ENCODE measurements at regions not wholly inside any gene's neighbourhood (a gene's known extent, or its start where the extent isn't known, plus 50 kb on each side); places are given as distances from the start of the nearest gene placed in this dataset.
A peak's percentile ranks its signal among the peaks of the same experiment; 100 is the strongest.

DNA sequence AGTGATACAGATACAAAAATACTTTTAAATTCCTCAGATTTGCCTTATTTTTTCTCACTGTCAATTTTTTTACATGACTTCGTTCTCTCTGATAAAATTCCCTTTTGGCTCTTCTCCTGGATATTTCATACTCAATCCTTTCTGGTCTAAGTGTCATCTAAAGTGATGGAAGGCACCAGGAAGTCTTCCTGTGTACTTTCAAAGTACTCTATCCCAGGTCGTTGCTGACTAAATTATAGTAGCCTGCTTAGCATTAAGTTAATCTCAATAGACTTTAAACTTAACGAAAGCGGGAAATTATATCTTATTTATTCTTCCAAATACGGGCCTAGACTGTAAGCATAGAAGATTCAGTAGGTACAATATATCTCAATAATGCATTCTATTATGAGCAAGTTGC lies 67.8 kb downstream of the CASP12 start:
- no peak for DNase-seq

DNA sequence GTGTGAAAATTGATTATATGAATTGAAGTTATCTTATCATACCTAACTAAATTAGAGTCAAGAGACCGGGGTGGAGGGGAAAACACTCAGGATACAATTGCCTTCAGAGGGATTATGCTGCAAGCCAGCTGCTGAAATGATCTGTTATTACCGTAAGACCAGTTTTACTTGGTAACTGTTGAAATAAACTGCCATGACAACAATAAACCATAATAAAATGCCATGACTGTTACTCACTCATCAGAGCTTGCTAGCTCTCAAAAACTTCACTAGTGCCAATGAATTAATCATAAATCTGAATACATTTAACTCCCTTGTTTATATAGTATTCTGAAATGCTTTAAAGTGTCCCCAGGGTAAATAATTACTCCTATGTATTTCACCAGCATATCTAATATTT lies 68.2 kb downstream of the CASP12 start:
- DNase-seq, result peak; percentile 41

DNA sequence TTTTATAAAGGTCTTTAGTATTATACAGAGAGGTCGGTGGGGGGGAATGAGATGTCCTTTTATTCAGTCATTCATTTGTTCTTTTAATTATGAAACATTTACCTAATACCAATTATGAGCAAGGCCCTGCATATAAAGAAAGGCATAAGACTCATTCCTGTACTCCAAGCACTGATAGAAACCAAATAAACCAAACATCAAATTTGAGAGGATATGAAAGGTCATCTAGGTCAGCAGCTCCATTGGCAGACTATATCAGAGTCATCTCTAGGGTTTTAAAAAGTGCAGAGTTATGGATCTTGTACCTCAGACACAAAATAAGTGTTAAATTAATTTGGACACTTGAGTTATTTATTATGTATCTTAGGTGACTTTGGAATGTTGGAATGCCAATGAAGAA lies 71.5 kb downstream of the CASP12 start:
- DNase-seq, result no peak

DNA sequence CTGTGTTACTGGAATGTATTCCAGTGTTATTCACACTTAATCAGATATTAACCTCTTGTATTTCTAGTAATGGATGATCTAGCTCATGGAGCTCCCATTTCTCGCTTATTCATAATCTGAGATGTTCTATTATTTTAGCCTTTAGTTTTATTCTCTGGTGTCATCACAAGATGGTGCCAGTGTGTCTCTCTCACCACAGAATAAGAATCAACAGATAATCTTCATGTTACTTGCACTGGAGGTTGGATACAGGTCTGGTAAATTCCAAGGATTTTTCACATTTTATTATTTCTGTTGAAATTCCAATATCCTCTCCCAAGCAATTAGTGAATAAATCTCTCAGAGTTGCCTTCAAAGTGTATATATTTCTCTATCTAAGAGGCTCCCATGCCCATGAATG lies 74.6 kb downstream of the CASP12 start:
- DNase-seq, result no peak

DNA sequence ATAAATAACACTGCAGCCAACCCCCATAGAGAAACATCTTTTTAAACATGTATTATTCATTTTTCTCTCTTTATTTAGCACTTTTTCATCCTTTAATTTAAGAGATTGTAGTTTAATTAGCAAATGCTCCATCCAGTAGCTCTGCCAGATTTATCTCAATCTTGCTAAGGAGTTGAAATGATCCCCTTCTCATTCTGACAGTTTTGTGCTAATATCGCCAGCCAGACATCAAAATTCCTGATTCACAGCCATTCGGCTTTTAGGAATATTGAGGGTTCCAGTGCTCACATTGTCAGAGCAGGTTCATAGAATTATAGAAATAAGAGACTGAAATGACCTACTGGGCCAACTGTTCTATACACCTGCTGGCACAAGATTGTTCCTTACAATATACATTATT lies 77.8 kb downstream of the CASP12 start:
- no peak for DNase-seq

DNA sequence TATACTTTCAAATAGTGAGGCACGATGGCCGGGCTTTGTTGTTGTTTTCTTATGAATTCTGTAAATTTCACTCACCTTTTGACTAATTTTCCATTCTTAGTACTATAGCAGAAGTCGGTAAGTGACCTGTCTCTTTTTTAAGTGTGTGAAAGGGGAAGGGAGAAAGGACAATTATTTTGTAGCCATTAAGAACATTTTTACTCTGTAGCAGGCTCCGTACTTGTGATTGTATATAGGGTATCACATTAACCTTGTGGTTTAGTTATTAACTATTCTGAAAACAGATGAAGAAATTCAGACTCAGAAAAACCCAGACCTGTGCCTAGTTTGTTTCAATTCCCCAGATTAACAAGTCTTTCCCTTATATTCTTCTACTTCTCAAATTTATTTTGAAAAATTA lies 78.7 kb downstream of the CASP12 start:
- no peak for DNase-seq

DNA sequence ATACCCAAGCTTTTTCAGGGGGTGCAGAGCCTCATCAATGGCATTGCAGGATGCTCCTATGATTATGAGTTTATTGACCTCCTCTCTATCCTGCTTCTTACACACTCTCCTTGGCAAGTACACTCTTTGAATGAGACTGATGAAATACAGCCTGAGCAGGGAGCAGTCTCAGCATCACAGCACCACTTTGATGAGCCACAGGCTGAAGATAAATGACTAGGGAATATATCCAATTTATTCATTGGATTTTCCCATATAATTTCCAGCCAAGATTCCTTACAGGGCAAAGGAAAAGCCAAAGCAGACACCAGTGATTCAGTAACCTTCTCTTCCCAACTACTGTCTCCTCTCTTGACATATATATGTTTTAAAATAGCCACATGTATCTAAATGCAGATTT lies 79.2 kb downstream of the CASP12 start:
- no peak for DNase-seq

DNA sequence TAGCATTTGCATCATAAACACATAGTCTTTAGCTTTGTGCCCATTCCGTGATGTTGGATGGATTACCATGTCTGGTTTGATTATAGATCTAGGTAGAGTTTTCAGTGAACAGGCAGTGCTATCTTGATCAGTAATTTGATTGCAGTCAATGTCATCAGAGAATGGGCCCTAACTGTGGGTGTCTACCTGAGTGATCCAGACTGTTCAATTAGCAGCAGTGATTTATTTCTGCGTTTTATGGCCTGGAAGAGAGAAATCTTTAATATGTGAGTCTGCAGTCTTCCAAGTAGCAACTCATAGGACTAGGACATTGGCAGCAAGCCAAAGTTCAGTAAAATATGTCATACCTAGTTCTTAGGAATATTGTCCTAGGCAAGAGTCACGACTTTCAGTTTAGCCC lies 80.3 kb downstream of the CASP12 start:
- DNase-seq, result no peak

DNA sequence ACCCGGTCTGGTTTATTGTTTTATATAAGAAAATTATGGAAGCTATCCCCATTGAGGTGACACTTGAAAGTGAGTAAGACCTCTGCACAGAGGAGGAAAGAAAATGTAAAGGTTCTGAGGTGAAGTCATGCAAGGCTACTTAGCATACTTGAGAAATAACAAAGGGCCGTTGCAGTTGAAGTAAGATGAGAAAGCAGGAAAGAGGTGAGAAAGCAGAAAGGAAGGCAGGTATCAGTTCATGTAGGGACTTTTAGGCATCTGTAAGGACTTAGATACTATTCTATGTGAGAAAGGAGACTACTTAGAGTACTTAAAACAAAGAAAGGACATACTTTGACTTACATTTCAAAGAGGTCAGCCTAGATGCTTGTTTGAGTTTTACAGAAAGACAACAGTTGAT lies 84.7 kb downstream of the CASP12 start:
- DNase-seq, result no peak

DNA sequence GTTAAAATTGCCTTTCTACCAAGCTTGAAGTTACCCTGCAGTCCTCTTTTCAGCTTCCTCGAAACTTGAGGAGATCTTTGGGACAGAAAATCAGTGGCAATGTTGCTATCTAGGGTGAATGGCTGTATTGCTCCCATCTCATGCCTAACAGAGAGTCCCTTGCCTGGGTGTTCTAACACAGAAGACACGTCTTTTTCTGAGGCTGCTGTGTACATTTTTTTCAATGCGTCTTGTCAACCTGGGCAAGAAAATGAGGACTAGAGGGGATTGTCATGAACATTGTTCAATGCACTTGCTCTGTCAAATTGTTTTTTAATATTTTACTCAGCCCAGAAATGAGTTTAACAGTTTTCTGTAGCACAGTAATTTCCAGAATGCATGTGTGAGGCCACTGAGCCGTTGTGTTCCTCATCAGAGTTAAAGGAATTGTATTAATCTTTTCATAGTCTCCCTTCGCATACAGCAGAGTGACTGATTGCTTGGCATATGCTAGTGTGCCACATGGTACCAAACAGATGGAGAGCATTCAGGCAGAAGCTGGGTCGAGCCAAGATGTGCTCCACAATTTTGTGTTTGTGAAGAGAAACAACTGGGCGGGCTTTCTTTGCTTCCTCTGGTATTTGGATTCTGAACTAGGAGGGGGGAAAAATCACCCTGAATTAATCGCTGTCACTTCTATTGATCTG lies 86.0 kb downstream of the CASP12 start:
- no peak for DNase-seq

DNA sequence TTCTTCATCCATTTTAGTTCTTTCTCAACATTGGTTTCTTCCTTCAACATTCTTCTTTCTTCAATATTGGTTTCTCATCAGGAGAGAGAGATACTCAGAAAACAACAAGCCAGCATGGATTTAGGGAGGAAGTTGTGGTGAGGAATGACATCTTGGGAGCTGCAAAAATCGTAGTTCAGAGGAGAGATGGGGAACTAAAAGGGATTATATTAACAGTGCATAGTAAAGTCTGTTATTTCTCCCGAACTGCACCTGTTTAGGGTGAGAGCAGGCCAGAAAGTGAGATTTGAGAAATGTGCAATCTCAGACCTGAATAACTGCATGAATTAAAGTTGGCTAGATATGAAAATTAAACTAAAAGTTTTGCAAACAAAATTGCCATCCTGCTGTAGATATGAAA lies 94.5 kb downstream of the CASP12 start:
- DNase-seq, result no peak

DNA sequence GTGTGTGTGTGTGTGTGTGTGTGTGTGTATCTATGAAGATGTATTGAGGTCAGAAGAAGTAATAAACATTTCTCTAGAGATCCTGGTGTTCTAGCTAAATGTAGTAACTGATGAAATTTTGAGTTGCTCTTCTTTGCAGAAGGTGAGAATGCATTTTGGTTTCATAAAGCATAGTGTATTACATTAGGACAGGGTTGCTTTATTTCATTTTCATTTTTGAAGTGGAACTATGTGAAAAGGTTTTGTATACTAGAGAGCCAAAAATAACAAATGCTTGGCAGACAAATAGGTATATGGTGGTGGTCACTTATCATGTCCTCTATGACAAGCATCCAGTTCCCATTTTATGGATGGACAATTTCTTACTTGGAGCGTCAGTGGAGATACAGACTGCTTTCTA lies 99.0 kb downstream of the CASP12 start:
- no peak for DNase-seq

DNA sequence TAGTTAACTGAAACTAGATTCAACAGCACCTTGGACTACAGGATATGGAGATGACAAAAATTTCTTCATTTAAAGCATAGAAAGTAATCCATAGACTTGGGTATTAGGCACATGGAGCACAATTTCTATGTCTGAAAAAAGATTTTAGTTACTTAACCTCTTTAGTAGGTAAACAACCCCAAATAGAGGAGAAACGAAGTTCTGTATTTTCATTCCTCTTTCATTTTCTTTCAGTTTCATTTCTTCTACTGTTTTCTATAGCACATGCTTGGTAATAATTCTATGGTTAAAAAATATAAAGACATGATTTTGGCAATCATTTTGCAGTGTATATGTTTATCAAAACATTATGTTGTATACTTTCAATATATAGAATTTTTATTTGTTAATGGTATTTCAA lies 99.5 kb downstream of the CASP12 start:
- DNase-seq, result no peak

DNA sequence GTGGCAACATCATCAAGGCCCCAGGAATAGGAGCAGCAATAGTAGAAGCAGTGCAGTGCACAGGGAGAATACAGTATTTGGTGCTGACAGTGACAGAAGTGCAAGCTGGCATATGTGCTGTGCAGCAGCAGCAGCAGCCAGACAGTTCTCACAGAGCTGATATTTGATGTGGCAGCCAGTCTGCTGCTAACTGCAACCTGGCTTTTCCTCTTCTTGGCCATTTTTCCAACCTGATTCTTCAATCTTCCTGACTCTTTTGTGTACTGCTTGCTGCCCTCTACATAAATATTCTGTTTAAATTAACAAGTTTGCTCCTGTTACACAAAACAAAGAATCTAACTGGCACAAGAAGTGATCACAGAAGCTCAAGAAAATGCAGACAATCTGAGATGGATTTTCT lies 102.0 kb downstream of the CASP12 start:
- no peak for DNase-seq

DNA sequence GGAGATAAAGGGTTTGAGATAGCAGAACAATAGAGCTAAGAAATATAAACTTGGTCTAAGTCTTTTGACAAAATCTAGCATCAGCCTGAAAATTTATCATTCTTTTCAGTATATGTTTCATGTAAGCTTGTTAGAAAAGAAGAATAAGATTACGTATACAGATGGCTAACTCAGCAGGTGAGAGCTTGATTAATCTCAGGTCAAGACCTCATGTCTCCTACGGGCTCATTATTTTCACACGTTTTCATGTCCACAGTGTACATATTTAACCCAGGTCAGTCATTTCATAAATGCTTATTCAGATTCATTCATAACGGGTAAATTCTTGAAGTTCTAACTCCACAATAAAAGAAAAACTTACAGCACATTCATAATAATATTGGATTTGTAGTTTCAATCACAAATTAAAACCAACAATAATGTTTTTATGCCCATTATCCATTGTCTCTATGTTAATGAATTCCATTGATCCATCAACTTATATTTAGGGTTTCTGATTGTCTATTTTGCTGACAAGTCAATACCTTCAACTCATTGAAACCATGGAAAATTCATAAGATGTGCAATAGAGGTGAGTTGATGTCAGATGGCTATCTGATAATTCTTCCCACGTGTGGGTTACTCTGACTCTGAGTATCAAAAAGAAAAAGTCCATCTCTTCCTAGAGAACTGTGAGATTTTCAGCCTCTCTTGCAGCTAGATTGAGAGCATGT lies 102.6 kb downstream of the CASP12 start:
- DNase-seq, result no peak

DNA sequence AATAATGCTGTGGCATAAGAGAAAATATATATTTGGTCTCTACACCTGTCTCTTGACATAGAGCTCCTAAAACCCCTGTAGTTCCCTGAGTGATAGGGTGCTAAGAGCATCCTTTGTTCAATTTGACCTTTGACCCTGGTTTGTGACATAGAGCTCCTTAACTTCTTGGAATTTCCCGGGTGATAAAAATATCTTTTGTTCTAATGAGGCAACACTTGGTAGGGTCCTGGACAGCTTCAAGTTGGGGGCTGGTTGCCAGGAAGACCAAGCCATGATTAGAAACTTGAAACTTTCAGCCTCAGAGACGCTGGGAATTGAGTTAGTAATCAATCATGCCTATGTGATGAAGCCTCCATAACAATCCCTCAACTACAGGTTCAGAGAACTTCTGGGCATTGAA lies 105.4 kb downstream of the CASP12 start:
- no peak for DNase-seq

DNA sequence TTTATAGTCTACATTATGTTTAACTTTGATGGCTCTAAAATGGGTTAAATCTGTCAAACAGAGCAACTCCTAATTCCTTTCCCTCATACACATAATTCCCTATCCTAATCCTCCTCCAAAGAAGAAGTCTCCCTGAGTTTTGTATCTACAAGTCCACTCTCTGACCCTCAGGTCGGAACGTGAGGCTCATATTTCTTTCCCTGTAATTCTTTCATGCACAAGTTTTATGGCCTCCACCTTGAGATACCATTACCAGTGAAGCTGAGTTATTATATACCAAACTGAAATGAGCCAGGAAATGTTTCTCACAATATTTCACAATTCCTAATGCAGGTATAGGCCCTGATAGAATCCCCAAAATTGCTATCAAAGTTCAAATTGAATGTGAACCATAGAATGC lies 106.4 kb downstream of the CASP12 start:
- DNase-seq, result no peak

DNA sequence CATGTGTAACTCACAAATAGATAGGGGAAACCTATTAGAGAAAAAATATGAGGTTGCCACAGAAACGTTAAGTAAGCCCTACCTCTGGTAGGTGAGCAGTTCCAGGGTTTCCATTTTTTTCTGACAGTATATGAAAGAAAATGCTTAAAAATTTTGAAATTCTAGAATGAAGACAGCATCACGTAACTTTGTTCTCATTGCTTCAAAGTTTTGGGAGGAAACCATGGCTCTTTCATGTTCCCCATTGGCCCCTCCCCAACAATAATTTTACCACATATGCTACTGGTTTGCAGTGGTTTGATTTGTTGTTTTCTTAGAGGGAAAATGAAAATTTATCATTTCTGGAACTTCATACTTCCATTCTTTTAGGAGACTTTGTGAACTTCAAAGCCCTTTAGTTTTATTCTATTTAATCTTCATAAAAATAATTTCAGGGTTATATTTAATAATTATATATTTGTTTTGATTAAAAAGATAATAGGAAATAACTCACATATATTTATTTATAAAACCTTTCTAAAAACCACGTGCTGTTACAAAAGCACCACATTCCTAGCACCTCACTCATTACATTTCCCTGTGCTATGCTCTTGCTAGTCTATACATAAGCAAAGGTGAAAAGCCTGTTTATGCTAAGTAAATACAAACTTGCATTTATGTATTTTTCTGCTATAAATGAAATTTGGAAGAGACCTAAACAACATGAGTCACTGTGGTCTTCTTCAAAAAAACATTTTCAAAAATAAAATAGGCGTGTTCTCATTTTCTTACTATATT lies 113.4 kb downstream of the CASP12 start:
- no peak for DNase-seq

DNA sequence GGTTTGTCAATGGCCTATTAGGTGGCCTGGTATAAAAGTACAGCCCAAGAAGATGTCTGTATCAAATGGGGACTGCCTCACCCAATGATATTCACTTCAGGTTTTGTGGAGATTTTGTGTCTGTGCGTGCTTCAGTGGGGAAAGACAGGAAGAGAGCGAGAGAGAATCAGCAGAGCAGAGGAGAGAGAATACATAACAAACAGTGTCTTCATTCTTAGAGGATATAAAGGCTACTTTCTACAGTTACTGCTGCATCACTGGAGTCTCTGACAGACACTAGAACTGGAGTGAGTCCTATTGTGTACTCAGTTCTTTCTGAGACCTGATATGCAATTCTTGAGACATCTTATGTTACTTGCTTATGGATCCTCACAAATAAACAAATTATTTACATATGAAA lies 115.0 kb downstream of the CASP12 start:
- DNase-seq, result no peak

DNA sequence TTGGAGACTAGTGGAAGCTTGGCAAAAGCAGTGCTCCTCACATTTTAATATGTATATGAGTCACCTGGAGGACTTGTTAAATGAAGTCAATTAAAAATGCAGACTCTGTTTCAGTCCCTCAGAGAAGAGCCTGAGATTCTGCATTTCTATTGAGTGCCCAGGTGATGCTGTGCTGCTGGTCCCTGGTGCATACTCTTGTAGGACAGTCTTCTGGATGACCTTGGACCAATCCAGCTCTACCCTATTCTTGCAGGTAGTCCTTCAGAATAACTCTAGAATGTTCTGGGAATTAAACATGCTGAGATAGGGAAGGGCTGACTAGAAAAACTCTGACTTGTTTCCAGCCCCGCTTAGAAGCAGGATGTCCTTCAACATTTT lies 115.9 kb downstream of the CASP12 start:
- no peak for DNase-seq

DNA sequence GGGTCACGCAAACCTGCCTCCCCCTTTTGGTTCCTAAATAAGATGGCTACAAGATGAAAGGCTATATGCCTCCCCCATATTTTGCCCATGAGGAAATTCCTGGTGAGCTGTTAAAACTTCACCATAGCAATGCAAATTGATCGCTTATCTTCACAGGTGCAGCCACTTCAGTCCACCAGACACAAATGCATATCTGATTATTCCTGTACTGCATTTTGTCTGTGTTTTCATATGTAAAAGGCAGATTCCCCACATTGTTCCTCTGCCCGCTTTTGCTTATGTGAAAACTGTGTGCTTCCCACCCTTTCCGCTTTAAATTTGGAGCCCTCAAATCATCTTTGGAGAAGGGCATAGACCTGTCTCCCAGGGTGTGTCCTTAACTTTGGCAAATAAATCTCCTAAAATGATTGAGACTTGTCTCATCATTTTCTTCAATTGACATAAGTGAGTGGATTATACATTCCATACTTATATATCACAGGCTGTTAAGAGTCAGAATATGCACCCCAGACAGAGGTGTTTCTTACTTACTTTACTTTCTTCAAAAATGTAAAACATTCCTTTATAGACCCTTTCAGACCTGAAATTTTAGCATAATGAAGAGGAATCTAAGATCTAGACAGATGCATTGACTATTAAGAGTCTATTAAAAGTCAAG lies 116.4 kb downstream of the CASP12 start:
- DNase-seq, result no peak

DNA sequence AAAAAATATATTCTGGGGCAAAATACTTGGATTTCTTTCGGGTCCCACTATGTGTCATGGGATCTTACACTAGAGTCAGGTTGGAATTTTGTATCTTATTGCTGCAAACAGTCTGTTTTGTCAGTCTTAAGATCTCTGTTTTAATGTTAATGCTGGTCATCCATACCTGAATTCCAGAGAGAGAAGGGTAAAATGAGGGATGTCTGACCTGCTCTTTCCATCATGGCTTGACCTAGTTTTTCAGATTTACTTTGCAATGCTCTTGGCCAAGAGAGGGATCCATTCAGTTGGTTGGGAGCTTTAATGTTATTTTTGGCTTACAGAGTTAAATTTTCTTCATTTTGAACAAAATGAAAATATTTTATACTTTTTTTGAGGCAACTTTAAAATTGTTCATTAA lies 117.2 kb downstream of the CASP12 start:
- no peak for DNase-seq

DNA sequence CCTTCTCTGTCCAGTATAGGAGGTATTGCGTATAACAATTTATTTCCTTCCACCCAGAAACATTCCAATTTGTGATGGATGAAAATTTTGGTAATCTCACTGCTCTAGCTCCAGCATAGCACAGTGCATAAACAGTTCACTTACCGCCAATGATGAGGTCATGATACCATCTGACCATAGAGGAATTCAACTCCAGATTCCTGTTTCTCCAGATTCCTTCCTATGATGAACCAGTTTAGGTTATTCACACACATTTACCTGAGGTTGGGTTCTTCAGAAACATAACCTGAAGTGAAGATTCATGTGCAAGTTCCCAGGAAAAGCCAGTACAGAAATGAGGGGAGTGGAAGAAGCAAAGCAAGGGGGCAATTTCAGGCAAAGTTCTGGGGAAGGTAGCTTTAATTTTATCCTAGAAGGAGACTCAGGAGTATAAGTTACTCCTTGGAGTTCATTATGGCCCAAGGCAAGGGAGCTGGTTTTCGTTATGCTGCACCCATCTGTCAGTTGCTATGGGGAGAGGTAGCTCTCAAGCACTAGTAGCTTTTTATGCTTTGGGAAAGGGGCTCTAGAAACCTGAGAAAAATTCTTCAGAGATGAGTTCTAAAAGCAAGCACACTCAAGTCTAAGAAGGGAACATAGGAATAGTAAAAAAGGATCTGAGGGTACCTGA lies 121.6 kb downstream of the CASP12 start:
- DNase-seq, result no peak

Data from kidney glomerular epithelial cell (primary cell).